ENCODE measurements at regions not wholly inside any gene's neighbourhood (a gene's known extent, or its start where the extent isn't known, plus 50 kb on each side); places are given as distances from the start of the nearest gene placed in this dataset.
"Not testable (repeated sequence)": the region's sequence is repeated elsewhere in the genome, so short reads cannot be mapped to it uniquely, and the experiment has no call there.

GRCh38 chr12:131318045-131318685 is 364.5 kb downstream of the ADGRD1 start:
- no peak for DNase-seq (ENCODE audit: low spot score)
- TF ChIP-seq, protein P1, sequence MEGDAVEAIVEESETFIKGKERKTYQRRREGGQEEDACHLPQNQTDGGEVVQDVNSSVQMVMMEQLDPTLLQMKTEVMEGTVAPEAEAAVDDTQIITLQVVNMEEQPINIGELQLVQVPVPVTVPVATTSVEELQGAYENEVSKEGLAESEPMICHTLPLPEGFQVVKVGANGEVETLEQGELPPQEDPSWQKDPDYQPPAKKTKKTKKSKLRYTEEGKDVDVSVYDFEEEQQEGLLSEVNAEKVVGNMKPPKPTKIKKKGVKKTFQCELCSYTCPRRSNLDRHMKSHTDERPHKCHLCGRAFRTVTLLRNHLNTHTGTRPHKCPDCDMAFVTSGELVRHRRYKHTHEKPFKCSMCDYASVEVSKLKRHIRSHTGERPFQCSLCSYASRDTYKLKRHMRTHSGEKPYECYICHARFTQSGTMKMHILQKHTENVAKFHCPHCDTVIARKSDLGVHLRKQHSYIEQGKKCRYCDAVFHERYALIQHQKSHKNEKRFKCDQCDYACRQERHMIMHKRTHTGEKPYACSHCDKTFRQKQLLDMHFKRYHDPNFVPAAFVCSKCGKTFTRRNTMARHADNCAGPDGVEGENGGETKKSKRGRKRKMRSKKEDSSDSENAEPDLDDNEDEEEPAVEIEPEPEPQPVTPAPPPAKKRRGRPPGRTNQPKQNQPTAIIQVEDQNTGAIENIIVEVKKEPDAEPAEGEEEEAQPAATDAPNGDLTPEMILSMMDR (IDR thresholded peaks at IDR 0.05; ENCODE audit: extremely low read depth, missing control alignments) = no peak

GRCh38 chr12:131321988-131322387 is 368.3 kb downstream of the ADGRD1 start:
- no peak for DNase-seq (ENCODE audit: low spot score)
- TF ChIP-seq, protein P1 (IDR thresholded peaks at IDR 0.05; ENCODE audit: extremely low read depth, missing control alignments) = no peak

DNA sequence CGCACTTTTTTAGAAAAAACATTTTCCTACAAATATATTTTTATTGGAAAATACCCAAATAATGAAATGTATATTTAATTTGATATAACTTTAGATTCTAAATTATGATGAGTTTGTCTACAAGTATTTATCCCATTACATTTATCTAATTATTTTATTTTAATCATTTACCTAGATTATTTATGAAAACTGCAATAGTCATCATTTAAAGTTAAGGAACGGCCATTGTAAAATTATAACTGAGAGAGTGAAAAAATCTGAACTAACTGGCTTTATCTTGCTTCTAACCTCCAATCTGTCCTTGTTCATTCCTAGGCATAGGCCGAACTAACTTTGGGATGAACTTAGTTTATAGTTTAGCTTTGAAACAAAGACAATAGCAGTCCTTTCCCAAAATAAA is 368.8 kb downstream of the ADGRD1 start:
- DNase-seq (ENCODE audit: low spot score) = not testable (repeated sequence)

- TF ChIP-seq, protein P1 (IDR thresholded peaks at IDR 0.05; ENCODE audit: extremely low read depth, missing control alignments) = no peak
- no peak for DNase-seq (ENCODE audit: low spot score)
Observed at GRCh38 chr12:131323879-131324278, 370.2 kb downstream of the ADGRD1 start.

- DNase-seq (ENCODE audit: low spot score) = no peak
- TF ChIP-seq, protein P1 (IDR thresholded peaks at IDR 0.05; ENCODE audit: extremely low read depth, missing control alignments) = no peak
Observed at GRCh38 chr12:131327521-131328488, 374.1 kb downstream of the ADGRD1 start.

DNA sequence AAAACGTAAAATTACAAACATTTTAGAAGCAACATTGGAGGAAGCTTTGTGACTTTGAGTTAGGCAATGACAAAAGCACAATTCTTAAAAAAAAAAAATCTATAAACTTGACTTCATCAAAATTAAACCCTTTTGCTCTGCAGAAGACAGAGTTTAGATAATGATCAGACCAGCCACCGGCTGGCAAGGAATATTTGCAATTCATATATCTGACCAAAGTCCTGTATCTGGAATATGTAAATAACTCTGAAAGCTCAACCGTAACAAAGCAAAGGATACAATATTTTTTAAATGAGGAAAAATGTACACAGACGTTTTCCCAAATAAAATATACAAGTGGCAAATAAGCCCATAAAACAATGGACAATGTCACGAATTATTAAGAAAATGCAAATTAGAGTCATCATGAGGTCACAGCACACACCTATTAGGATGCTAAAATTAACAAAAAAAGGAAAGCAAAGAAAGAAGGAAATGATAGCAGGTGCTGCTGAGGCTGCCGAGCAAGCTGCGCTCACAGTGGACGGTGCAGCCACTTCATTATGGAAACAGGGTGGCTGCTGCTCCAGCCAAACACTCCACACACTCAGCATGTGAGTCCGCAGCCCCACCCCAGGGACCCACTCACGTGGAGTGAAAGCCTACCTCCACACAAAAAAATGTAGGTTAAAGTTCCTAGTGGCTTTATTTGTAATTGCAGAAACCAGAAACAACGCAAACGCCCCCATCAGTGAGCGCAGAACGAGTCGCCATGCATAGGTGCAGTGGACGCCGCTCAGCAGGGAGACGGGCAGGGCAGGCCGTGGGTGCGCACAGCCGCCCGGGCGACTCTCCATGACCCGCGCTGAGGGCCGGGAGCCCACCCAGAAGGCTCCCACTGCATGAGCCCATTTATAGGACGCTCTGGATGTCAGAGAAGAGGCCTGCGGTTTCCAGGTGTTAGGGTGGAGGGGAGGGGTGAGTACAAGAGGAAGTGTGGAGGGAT is 375.4 kb downstream of the ADGRD1 start:
- DNase-seq (ENCODE audit: low spot score) = not testable (repeated sequence)

DNA sequence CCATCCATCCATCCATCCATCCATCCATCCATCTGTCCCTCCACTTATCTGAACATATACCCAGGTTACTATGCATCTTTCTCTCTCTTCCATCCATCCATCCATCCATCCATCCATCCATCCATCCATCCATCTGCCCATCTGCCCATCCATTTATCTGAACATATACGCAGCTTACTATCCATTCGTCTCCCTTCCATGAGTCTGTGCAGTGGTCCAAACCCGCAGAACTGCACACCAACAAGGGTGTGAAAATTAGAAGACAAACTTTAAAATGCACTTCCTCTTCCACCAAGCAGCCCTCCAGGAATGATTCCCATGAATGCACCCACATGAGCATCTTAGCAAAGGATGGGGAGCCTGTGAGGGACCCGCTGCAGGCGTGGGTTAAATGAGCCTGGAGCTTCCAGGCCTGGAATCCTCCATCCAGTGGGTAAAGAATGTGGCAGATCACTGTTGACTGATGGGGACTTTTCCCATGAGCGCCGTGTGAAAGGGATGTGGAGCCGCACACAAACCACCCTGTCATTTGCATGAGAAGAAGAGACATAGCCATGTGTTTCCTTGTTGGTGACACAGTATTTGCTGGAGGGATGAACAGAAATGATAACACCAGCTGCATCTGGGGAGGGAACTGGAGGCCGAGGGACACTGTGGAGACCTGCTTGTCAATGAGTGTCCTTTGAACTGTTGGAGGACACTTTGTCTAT is 376.6 kb downstream of the ADGRD1 start:
- no peak for DNase-seq (ENCODE audit: low spot score)
- TF ChIP-seq, protein P1 (IDR thresholded peaks at IDR 0.05; ENCODE audit: extremely low read depth, missing control alignments) = no peak

Measured in GM20000 (cell line).